ENCODE measurements at regions not wholly inside any gene's neighbourhood (a gene's known extent, or its start where the extent isn't known, plus 50 kb on each side); places are given as distances from the start of the nearest gene placed in this dataset.

DNA sequence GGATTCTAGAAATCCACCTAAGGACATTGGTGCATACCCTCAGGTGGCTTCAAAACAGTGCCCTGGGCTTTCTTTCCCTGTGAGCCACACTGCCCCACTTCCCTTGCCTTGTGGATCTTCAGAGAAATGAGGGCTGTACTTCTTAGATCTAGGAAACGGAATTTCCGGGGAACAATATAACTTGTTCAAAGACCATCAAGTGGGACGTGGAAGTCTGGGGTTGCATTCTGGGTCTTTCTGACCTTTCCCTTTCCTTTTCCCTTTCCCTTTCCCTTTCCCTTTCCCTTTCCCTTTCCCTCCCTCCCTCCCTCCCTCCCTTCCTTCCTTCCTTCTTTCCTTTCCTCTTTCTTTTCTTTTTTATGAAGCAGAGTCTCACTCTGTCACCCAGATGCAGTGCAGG is 97.1 kb upstream of the SALL1 start:
- no peak for DNase-seq
- TF ChIP-seq, protein P1, sequence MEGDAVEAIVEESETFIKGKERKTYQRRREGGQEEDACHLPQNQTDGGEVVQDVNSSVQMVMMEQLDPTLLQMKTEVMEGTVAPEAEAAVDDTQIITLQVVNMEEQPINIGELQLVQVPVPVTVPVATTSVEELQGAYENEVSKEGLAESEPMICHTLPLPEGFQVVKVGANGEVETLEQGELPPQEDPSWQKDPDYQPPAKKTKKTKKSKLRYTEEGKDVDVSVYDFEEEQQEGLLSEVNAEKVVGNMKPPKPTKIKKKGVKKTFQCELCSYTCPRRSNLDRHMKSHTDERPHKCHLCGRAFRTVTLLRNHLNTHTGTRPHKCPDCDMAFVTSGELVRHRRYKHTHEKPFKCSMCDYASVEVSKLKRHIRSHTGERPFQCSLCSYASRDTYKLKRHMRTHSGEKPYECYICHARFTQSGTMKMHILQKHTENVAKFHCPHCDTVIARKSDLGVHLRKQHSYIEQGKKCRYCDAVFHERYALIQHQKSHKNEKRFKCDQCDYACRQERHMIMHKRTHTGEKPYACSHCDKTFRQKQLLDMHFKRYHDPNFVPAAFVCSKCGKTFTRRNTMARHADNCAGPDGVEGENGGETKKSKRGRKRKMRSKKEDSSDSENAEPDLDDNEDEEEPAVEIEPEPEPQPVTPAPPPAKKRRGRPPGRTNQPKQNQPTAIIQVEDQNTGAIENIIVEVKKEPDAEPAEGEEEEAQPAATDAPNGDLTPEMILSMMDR (IDR thresholded peaks at IDR 0.05; ENCODE audit: partially characterized antibody, unreplicated experiment), result no peak
- Mint-ChIP-seq H3K4me3 (ENCODE audit: unreplicated experiment) (no peak overlapping the region), H3K4me1 (ENCODE audit: low read depth, unreplicated experiment) (no peaks in the 10 kb centered on the region), H3K36me3 (ENCODE audit: unreplicated experiment) (no peaks in the 10 kb centered on the region), H3K27ac (ENCODE audit: unreplicated experiment) (no peak overlapping the region), H3K9me3 (ENCODE audit: unreplicated experiment) (no peaks in the 10 kb centered on the region), H3K27me3 (ENCODE audit: unreplicated experiment) (no peaks in the 10 kb centered on the region)

DNA sequence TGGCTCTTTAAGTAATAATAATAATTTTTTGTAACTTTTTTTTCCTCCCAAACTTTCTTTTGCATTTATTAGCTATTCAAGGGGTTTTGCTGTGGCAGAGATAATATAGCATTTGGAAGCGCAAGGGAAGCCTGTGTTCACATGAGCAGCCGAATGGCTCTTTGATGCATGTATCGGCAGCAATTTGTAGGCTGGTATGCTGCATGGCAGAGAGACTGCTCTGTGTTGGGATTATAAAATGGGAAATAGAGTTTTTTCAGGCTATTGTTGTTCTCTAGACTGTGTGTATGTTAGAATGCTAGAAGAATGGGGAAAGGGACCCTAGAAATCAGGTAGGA is 94.6 kb upstream of the SALL1 start:
- Mint-ChIP-seq H3K4me1 (ENCODE audit: low read depth, unreplicated experiment) (peaks cover 7% of the 10 kb centered on the region), H3K9me3 (ENCODE audit: unreplicated experiment) (no peaks in the 10 kb centered on the region), H3K27me3 (ENCODE audit: unreplicated experiment) (peaks cover 3% of the 10 kb centered on the region), H3K27ac (ENCODE audit: unreplicated experiment) (no peak overlapping the region), H3K4me3 (ENCODE audit: unreplicated experiment) (no peak overlapping the region), H3K36me3 (ENCODE audit: unreplicated experiment) (no peaks in the 10 kb centered on the region)
- DNase-seq, result no peak
- TF ChIP-seq, protein P1 (IDR thresholded peaks at IDR 0.05; ENCODE audit: partially characterized antibody, unreplicated experiment), result no peak

DNA sequence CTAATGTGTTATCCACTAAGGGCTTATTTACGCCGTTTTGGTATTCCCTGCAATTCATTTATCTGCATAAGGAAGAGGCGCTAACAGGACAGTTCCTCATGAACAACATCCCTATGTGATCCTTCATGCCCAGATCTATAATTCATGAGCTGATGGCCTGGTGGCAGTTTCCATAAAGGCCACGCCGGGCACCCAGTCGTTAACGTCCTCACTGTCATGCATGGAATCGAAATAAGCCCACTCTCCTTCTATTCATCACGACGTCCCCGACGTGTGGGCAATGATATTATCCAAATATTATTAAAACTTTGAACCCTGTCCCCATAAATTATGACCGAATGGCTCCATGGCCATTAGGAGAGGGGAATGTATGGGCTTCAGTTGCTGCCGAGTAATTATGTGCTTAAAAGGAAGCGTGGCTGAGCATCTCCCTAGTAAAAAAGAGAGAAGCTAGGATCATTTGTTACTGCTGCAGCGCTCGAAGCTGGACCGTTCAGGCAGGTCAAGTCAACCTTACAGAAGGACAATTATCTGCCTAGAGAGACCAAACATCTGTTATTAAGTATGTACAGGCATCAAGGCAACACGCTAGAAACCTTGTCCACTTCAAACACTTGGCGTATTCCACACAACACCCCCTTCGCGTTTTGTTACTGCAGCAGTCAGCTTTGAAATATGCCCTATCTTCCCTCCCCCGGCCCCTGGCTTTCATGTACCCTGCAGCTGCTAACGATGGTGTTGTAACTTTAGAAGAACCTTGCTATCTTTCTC is 94.0 kb upstream of the SALL1 start:
- Mint-ChIP-seq H3K36me3 (ENCODE audit: unreplicated experiment) (peaks cover 3% of the 10 kb centered on the region), H3K27ac (ENCODE audit: unreplicated experiment) (no peak overlapping the region), H3K4me3 (ENCODE audit: unreplicated experiment) (no peak overlapping the region), H3K9me3 (ENCODE audit: unreplicated experiment) (peaks cover 2% of the 10 kb centered on the region), H3K4me1 (ENCODE audit: low read depth, unreplicated experiment) (peaks cover 7% of the 10 kb centered on the region), H3K27me3 (ENCODE audit: unreplicated experiment) (peaks cover 3% of the 10 kb centered on the region)
- no peak for DNase-seq
- TF ChIP-seq, protein P1 (IDR thresholded peaks at IDR 0.05; ENCODE audit: partially characterized antibody, unreplicated experiment), result no peak

DNA sequence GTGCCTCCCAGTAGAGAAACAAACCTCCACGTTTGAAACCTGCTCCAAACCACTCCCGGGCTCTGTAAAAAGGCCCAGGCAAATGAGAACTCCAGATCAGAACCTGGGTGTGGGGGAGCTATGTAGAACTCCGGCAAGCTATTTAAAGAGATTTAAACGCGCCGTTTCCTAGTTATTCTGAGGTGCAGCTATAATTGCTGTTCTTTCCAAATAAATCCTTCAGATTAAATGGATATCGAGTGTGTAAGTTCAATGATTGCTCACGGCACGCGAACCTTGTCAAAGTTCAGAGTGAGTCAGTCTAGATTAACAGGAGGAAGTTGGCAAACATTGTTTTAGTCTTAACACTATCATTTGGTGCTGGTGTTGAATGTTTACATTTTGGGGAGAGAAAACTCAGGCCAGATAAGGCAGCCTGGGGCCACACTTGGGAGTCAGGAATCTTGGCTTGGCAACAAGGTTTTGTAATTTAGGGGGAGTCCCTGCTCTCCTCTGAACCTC is 92.9 kb upstream of the SALL1 start:
- peaks cover 13% of the 10 kb centered on the region for H3K36me3 Mint-ChIP-seq (ENCODE audit: unreplicated experiment)
- H3K9me3 Mint-ChIP-seq (ENCODE audit: unreplicated experiment), result peaks cover 7% of the 10 kb centered on the region
- peaks cover 8% of the 10 kb centered on the region for H3K27me3 Mint-ChIP-seq (ENCODE audit: unreplicated experiment)
- no peak overlapping the region for H3K27ac Mint-ChIP-seq (ENCODE audit: unreplicated experiment)
- peaks cover 7% of the 10 kb centered on the region for H3K4me1 Mint-ChIP-seq (ENCODE audit: low read depth, unreplicated experiment)
- H3K4me3 Mint-ChIP-seq (ENCODE audit: unreplicated experiment), result no peak overlapping the region
- DNase-seq, result no peak
- TF ChIP-seq, protein P1 (IDR thresholded peaks at IDR 0.05; ENCODE audit: partially characterized antibody, unreplicated experiment), result no peak

DNA sequence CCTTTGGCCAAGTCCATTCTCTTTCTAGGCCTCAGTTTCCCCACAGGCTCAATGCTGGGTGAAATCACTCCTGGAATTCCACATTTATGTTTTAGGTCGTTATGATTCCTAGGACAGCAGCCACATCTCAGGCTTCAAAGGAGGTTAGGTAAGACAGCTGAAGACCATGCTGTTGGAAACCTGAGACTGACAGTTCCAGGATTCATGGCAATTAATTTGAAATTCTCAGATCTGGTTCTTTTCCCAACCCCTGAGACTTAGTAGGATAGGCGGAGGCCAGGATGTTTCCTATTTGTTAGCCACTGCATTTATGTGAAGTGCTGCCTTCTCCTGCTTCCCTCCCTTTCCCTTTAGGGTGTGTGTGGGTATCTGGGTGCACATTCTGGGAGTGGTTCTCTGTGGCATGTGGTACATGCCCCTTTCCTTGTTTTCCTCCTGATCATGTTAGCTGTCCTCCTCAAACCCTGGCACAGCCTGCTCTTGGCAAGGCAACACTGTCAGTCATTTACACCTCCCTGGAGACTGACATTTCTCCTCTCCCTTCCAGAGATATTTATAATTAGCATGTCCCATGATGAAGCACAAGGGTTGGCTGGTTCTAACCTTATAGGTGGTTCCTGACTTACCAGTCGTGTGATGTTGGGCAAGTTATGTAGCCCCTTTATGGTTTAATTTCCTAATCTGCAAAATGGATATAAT is 91.4 kb upstream of the SALL1 start:
- no peak overlapping the region for H3K27ac Mint-ChIP-seq (ENCODE audit: unreplicated experiment)
- H3K4me1 Mint-ChIP-seq (ENCODE audit: low read depth, unreplicated experiment), result peaks cover 7% of the 10 kb centered on the region
- TF ChIP-seq, protein P1 (IDR thresholded peaks at IDR 0.05; ENCODE audit: partially characterized antibody, unreplicated experiment), result no peak
- no peak for DNase-seq
- H3K4me3 Mint-ChIP-seq (ENCODE audit: unreplicated experiment), result no peak overlapping the region
- H3K27me3 Mint-ChIP-seq (ENCODE audit: unreplicated experiment), result peaks cover 9% of the 10 kb centered on the region
- H3K9me3 Mint-ChIP-seq (ENCODE audit: unreplicated experiment), result peaks cover 7% of the 10 kb centered on the region
- H3K36me3 Mint-ChIP-seq (ENCODE audit: unreplicated experiment), result peaks cover 14% of the 10 kb centered on the region

Measured in glutamatergic neuron (in vitro differentiated cells).